ENCODE measurements at regions not wholly inside any gene's neighbourhood (a gene's known extent, or its start where the extent isn't known, plus 50 kb on each side); places are given as distances from the start of the nearest gene placed in this dataset.

DNA sequence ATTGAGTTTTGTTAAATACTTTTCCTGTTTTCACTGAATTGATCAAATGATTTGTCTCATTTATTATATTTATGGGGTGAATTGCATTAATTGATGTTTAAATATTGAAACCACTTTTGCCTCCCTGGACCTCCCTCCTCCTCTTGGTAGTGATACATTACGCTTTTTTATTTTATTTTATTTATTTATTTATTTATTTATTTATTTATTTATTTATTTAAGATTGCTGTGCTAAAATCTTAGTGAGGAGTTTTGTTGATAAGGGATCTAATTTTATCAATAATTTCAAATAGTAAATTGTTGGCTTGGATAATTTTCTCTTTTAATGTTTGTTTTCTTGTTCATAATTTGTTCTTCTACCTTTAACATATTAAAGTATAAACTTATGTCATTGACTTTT lies 1281.0 kb upstream of the NXPH2 start:
- no peak for DNase-seq (ENCODE audit: low spot score)

DNA sequence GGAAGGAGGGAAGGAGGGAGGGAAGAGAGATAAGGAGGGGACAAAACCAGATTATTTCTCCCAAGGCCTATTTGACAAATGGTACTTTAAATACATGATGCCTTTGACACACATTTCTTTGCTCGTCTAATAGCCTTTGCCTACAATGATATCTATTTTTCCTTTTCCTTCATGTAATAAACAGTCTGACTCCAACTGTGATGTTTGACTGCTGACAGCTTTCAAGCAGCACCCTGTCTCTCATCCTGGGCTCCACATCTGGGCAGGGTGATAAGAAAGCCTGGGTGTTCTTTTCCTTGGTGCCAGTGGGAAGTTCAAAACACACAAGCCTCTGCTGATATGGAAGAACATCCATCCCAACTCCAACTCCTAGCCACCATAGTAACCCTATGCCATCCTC lies 1277.7 kb upstream of the NXPH2 start:
- DNase-seq (ENCODE audit: low spot score), result no peak

DNA sequence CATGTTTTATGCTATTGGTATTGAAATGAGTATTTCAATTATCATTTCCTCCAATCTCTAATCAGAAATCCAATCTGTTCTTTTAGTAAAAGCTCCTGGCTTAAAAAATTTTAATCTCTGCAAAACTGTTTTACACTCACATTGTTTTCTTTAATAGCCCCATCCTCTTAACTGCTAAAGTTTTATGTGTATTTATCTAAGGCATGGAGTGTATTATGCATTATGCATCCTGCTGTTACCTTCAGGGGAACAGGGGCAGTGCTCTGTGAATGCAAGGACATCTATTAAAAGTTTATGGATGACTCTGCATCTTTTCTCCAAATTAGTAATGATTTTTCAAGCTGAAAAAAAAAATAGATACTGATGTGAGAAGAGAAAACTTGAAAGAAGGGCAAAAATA lies 1261.6 kb upstream of the NXPH2 start:
- no peak for DNase-seq (ENCODE audit: low spot score)

DNA sequence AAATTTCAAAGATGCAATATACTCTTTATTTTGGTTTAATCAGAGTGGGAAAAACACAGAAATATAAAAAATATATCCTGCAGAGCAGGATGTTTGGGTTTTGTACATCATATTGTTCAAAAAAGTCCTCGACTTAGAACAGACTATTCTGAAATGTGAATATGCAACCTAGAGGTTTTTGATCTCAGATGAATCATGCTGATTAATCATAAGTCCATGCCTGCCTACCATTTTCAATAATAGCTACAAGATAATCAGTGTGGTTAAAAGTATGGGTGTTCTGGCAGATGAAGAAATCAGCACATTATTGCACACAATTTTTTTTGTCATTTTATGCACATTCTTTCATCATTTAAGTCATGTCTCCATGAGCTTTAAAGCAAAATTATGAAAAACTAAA lies 1261.0 kb upstream of the NXPH2 start:
- no peak for DNase-seq (ENCODE audit: low spot score)

DNA sequence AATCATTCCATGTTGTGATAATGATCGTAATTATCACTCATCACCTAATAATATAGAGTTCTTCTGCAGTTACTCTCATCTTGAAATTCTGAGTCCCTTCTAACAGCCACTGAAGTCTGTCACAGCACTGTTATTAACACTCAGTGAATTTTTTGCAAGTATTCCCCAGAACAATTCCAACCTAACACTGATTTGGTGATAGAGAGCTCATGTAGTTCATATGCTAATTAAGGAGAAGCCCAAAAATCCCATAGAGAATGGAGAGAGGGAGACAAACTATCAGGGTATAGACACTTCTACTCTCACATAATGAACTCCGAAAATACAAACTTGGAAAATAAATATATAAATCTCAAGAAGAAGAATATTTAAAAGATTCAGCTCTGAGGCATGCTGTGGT lies 1253.4 kb upstream of the NXPH2 start:
- no peak for DNase-seq (ENCODE audit: low spot score)

DNA sequence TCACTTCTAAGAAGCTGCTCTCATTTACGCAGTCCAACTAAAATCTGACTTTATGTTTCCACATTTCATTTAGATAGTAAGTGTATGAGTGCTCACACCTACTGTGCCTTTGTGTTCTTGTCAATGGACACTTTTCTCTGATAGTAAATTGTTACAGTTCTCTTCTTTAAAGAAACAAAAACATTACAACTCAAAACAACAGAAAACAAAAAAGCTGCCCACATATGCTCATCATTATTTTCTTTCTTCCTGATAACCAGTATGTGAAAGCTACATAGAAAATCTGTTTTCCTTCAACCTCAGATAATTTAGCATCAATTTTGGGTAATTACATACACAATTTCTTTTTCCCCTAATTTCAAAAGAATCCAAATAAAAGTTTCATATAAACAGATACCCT lies 1247.8 kb upstream of the NXPH2 start:
- no peak for DNase-seq (ENCODE audit: low spot score)

DNA sequence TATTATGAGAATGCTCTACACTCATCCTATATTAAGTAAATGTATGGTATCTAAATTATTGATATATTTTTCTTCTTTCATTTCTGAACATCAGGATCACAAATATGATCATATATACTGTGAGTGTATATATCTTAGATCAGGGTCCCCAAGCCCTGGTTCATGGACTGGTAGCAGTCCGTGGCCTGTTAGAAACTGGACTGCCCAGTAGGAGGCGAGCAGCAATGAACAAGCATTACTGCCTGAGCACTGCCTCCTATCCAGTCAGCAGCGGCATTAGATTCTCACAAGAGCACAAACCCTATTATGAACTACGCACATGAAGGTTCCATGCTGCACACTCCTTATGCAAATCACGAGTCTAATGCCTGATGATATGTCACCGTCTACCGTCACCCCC lies 1247.1 kb upstream of the NXPH2 start:
- no peak for DNase-seq (ENCODE audit: low spot score)

DNA sequence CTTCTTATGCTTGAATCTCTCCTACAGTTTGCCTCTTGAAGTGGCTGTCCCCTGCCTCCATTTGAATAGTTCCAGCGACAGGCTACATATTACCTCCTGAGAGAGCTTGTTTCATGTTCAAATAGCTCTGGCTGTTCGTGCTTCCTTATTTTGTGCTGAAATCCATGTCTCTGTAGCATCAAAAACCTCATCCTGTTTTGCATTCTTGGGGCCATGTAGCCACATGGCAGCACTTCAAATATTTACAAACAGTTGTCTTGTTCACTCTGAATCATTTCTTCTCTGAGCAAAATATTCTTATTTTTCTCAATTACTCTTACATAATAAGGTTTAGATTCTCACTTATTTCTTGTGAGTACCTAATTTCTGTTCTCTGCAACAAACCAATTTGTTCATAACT lies 1243.1 kb upstream of the NXPH2 start:
- DNase-seq (ENCODE audit: low spot score), result no peak

DNA sequence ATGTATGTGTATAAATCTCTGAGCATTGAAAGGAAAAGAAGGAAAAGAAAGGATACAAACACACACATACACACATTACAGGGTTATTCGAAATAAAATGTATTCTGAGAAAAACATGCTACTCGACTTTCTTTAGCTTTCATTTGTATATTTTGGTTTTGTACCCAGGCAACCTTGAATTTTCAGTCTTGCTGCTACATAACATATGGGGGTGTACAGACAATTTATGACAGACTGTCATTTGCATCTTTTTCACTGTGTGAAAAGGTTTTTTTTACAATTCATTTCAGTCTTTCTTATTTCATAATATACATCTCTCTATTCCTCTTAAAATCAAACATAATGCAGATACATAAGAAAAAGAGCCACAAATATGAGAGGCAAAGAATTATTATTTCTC lies 1238.4 kb upstream of the NXPH2 start:
- DNase-seq (ENCODE audit: low spot score), result no peak

DNA sequence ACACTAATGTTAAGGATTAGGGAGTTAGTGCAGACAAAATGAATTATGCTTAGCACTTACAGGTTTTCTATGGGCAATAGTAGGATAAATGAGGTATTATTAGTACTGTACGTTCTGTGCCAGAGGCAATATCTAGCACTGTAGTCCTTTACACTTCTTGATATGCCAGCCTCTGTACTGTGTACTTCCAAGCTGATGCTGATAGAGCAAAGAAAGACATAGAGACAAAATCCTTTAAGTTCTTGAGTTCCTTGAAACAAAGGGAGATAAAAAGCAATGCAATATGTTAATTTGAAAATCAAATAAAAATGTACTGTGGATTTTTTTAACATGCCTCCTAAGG lies 1234.0 kb upstream of the NXPH2 start:
- no peak for DNase-seq (ENCODE audit: low spot score)

DNA sequence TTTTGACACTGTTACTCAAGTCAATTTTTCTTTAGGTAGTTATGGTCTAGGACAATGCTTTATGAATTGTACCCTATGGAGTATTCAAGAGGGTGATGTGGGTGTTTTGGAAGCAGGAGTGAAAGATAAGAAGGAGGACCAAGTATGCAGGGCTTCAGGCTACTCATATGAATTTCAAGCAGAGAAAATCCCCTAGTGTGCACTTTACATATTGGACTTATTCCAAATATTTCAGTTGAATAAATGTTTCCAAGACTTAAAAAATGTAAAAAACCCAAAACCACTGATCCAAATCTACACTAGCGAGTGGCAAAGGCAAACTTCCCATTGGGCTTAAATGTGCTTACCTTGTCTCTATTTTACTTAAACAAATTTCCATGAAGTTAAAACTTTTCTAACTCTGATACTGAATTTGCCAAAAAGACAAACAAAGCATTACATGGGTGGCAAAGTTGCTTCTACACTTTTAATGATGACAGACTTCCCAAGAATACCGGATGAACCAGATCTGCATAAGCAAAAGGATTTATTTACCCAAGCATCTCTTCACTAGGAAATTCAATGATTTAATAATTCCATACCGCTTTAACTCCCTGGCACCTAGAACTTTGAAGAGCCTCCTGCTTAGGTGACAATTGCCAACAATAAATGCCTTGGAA lies 1233.5 kb upstream of the NXPH2 start:
- DNase-seq (ENCODE audit: low spot score), result no peak

DNA sequence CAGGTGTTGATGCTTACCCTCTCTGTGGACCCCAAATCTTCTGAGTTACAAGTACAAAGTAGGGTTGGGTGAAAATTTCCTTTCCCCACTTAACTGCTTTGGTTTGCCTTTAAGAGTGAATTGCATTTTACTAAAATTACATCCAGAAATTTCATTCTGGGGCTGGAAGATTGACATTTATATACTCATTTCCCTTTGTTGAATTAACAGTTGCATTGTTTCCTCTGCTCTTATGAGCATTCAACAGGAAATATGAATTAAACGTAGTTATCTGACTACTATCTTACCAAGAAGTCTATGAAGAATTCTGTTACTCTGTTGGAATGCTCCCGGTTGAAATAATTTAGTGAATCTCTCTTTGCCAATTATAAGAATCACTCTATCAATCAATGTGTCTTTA lies 1231.1 kb upstream of the NXPH2 start:
- DNase-seq (ENCODE audit: low spot score), result no peak

DNA sequence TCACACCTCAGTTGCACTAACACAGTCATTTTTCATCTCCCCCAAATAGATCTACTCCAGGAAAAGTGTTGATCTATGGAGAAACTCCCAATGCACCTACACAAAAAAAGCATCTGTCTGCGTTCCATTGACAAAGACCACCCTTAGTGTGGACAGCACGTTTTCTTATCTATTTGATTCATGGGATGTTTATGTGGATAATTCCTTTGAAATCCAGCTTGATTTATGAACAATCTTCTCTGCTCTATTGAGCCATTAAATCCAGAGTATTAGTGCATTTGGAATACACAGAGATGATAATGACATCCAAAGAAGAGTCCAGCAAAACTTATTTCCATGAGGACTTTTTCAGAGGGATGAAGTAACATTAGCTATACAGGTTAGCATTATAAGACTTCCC lies 1221.9 kb upstream of the NXPH2 start:
- DNase-seq (ENCODE audit: low spot score), result no peak

DNA sequence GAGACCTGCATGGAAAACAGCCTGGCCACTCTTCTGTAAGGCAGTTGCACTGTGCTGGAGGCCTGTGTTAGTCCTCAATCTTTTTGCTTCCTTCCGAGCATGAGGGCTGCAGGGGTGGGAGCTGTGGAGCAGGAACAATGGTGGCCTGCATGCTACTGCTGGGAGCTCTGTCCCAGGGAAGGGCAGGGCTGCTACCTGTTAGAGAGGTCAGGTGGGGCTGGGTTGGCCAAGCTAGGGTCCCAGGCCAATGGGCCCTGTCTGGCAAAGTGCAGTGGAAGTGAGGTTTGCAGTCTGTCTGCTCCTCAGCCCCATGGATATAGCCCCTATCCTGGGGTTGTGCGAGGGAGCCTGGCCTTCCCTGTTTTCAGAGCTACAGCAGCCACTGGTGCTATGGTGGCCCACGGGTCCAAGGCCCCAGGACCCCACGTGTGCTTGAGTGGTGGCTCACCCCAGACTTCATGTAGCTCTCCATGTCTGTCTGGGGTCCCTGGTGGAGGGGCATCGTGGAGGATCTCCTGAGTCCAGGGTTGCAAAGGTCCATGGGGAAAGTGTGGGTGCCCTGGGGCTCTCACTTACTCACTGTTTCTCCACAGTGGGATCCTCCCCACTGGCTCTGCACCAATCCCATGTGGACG lies 1212.6 kb upstream of the NXPH2 start:
- DNase-seq (ENCODE audit: low spot score), result no peak

DNA sequence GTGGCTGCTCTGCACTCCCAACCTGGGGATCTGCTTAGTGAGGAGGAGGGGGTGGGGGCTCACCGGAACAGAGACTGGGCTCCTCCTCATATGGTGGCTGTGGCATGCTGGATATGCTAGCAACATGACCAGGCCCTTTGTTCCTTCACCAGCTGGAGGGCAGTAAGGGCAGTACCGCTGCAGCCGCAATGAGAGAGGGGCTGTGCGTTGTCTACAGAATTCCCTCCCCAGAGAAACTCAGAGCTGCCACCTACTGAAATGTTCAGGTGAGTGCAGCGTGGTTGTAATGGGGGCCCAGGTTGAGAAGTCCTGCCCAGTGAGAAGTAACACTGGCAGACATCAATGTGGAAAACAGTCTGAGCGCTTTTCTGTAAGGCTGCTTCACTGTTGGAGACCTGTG lies 1211.9 kb upstream of the NXPH2 start:
- DNase-seq (ENCODE audit: low spot score), result no peak

DNA sequence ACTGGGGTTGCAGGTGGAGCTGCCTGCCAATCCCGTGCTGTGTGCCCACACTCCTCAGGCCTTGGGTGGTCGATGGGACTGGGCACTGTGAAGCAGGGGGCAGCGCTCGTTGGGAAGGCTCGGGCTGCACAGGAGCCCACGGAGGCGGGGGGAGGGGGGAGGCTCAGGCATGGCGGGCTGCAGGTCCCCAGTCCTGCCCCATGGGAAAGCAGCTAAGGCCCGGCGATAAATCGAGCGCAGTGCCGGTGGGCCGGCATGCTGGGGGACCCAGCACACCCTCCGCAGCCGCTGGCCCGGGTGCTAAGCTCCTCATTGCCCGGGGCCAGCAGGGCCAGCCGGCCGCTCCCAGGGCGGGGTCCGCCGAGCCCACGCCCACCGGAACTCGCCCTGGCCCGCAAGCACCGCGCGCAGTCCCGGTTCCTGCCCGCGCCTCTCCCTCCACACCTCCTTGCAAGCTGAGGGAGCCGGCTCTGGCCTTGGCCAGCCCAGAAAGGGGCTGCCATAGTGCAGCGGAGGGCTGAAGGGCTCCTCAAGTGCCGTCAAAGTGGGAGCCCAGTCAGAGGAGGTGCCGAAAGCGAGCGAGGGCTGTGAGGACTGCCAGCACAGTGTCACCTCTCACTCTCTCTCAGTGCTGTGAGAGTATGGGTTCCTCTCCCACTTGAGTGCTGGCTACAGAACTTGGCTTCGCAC lies 1210.6 kb upstream of the NXPH2 start:
- DNase-seq (ENCODE audit: low spot score), result no peak

DNA sequence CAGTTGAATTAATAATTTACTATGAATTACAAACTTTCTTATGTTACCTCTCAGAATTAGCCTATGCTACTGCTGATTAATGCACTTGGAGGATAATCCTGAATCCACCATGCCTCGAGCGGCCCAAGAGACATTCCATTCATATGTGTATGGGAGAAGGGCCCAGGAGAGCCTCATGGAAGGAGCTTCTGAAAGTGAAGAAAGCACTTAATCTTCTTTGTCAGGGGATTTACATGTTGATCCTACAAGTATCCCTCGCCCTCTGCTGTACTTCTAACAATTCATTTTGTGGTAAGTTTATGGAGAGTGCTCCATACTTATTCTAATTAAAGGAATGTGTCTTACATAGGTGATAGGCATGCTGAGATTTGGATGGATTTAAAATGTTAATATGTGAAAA lies 1189.1 kb upstream of the NXPH2 start:
- DNase-seq (ENCODE audit: low spot score), result no peak

DNA sequence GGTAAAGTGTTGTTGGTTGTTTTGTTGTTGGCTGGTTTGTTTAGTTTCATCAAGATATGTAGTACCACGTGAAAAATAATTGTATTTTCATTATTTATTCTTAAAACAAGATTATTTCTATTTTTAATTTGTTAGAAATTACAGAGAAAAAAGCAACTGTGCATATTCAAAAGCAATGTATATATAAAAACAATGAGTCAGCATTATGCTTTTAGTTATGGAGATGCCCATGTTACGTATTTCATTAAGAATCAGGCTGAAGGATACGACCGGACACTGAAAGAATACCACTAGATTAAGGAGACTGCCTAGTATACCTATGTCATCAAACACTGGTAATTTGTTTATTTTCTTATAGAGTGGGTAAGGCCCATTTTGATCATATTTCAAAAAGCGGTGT lies 1188.4 kb upstream of the NXPH2 start:
- DNase-seq (ENCODE audit: low spot score), result no peak

DNA sequence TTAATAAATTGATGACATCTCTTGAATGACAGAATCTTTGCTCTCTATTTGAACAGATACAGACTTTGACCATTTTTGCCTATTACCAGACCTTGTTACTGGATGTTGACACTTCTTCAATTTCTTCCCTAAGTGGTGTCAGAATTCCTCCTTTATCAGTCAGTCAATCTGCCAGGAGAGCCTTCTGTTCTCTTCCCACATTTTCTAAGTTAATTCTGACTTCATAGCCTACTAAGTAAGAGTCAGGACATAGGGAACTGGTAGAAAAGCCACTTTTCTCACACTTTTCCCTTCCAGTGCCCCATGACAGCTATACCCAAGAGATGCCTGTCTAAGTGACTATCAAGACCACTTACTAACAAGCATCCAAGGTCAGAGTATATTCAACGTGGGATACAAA lies 1187.5 kb upstream of the NXPH2 start:
- no peak for DNase-seq (ENCODE audit: low spot score)

DNA sequence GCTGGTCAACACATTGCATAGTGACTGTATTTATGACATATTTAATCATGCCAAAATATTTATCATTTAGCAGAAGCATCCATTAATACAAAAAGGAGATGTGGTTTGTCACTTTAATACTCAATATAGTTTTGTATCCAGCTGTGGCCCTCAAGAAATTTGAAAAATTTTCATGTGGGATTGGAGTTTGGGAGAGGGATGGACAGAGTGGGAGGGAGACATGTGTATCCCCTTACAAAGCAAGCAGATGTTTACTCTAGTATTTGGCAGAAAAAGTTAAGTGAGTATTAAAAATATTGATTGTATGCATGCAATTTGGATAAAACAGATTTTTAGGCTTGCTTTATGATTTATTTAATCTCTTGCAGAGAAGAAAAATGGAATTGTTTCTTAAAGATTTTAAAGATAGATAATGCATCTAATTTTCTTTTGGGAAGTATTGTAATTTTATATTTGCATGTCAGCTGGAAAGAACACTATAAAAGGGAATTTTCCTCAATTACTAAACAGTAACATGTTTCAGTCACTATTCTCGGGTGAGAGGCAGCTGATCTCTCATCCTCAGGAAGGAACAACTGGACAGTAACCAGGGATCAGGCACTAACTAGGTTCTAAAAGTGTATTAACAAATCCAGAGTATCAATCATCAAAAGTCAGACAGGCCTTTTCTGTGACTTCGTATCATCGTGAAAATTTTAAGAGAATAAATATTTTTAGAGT lies 1184.7 kb upstream of the NXPH2 start:
- no peak for DNase-seq (ENCODE audit: low spot score)

DNA sequence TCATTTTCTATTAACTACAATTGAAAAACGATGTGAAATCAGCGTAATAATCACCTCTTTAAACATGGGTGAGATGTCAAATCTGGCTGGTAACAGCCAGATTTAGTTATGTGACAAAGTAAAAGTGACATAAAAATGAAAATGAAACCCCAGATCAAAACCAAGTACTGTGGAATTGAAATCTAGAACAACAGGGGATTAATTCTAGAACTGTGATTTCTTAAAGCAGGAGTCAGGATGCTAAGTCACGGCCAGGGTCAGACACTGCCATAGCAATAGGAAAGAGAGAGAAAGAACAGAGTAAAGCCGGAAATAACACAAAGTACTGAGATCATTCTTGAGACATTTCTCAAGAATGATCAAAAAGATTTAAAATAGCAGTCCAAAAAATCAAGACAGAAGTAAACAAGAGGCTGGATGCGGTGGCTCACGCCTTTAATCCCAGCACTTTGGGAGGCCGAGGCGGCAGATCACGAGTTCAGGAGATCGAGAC lies 1183.7 kb upstream of the NXPH2 start:
- no peak for DNase-seq (ENCODE audit: low spot score)

DNA sequence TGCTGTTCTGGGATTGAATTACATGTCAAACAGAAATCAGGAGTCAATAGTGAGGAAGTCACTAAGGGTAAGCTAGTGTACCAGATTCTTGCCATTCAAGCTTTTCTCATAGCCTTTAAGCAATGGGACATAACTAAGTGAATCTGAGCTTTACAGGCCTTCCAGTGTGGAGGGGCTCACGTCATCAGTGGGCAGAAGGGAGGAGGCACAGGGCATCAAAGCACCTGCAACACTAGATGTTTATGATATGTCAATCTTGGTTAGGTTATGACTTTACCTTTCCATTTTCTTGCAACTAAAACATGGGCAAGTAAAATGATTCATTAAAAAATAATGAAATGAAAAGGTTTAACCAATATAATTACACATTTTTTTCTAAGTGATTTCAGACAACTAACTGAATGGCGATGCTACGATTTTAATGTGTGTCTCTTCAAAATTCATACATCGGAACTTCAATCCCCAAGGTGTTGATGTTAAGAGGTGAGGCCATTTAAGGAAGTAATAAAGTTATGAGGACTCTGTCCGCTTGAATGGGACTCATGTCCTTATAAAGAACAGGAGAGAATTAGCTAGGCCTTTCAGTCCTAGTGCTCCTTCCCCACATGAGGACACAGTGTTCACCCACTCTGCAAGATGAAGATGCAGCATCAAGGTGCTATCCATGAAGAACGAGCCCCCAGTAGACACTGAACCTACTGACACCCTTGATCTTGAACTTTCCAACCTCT lies 1169.2 kb upstream of the NXPH2 start:
- DNase-seq (ENCODE audit: low spot score), result no peak

All from COLO829 (cell line).